ENCODE measurements at regions not wholly inside any gene's neighbourhood (a gene's known extent, or its start where the extent isn't known, plus 50 kb on each side); places are given as distances from the start of the nearest gene placed in this dataset.

- Histone ChIP-seq H3K27me3 (no peaks in the 10 kb centered on the region), H3K27ac (no peak overlapping the region), H3K9me3 (no peaks in the 10 kb centered on the region), H3K4me3 (no peak overlapping the region), H3K4me1 (no peaks in the 10 kb centered on the region), H3K36me3 (no peaks in the 10 kb centered on the region)
- ATAC-seq (no peak), DNase-seq (no peak)
- intact Hi-C loops (cut with DNase I), result no loop called here
- no peak for TF ChIP-seq CTCF (IDR thresholded peaks at IDR 0.05)
These were observed 183.5 kb upstream of the PRICKLE2 start for GRCh38 chr3:64408770-64409169.

GRCh38 chr3:64406271-64406670 is 181.0 kb upstream of the PRICKLE2 start:
- intact Hi-C loops (cut with DNase I), result no loop called here
- Histone ChIP-seq H3K27me3 (no peaks in the 10 kb centered on the region), H3K9me3 (no peaks in the 10 kb centered on the region), H3K4me3 (no peak overlapping the region), H3K4me1 (no peaks in the 10 kb centered on the region), H3K27ac (no peak overlapping the region), H3K36me3 (no peaks in the 10 kb centered on the region)
- ATAC-seq (no peak), DNase-seq (no peak)
- no peak for TF ChIP-seq CTCF (IDR thresholded peaks at IDR 0.05)

- DNase-seq (no peak), ATAC-seq (no peak)
- Histone ChIP-seq H3K4me1 (no peaks in the 10 kb centered on the region), H3K9me3 (no peaks in the 10 kb centered on the region), H3K36me3 (no peaks in the 10 kb centered on the region), H3K4me3 (no peak overlapping the region), H3K27me3 (no peaks in the 10 kb centered on the region), H3K27ac (no peak overlapping the region)
- TF ChIP-seq CTCF (IDR thresholded peaks at IDR 0.05), result no peak
- intact Hi-C loops (cut with DNase I), result no loop called here
These were observed 180.1 kb upstream of the PRICKLE2 start for GRCh38 chr3:64405211-64405835.

GRCh38 chr3:64400706-64401105 is 175.4 kb upstream of the PRICKLE2 start:
- intact Hi-C loops (cut with DNase I), result no loop called here
- no peak for TF ChIP-seq CTCF (IDR thresholded peaks at IDR 0.05)
- DNase-seq (no peak), ATAC-seq (no peak)
- Histone ChIP-seq H3K4me3 (no peak overlapping the region), H3K27me3 (no peaks in the 10 kb centered on the region), H3K4me1 (peaks cover 4% of the 10 kb centered on the region), H3K9me3 (no peaks in the 10 kb centered on the region), H3K36me3 (no peaks in the 10 kb centered on the region), H3K27ac (no peak overlapping the region)

- Histone ChIP-seq H3K4me3 (no peak overlapping the region), H3K9me3 (no peaks in the 10 kb centered on the region), H3K4me1 (peaks cover 4% of the 10 kb centered on the region), H3K36me3 (no peaks in the 10 kb centered on the region), H3K27me3 (no peaks in the 10 kb centered on the region), H3K27ac (no peak overlapping the region)
- peak; percentile 69 for TF ChIP-seq CTCF (IDR thresholded peaks at IDR 0.05)
- DNase-seq (no peak), ATAC-seq (peak; percentile 86)
- intact Hi-C loops (cut with DNase I), result loop anchor here (5.0 kb wide), 1 partner anchor 367 kb away; no protein-coding TSS in a partner anchor
These were observed 174.0 kb upstream of the PRICKLE2 start for GRCh38 chr3:64399205-64399800.
